ENCODE measurements at regions not wholly inside any gene's neighbourhood (a gene's known extent, or its start where the extent isn't known, plus 50 kb on each side); places are given as distances from the start of the nearest gene placed in this dataset.

GRCh38 chr1:188006354-188006753 lies 1177.6 kb downstream of the PLA2G4A start:
- TF ChIP-seq PATZ1 (CRISPR knock-in tag; IDR thresholded peaks at IDR 0.05; ENCODE audit: borderline replicate concordance) (no peak), ZFP3 (CRISPR knock-in tag; IDR thresholded peaks at IDR 0.05) (no peak), ZFP30 (CRISPR knock-in tag; IDR thresholded peaks at IDR 0.05) (no peak), ARNTL (CRISPR knock-in tag; IDR thresholded peaks at IDR 0.05; ENCODE audit: borderline replicate concordance, low read depth) (no peak), BACH2 (CRISPR knock-in tag; IDR thresholded peaks at IDR 0.05; ENCODE audit: borderline replicate concordance) (no peak), ISL1 (CRISPR knock-in tag; IDR thresholded peaks at IDR 0.05) (no peak), ZC3H10 (CRISPR knock-in tag; IDR thresholded peaks at IDR 0.05) (no peak), PPARA (CRISPR knock-in tag; IDR thresholded peaks at IDR 0.05; ENCODE audit: borderline replicate concordance) (no peak), TOX (CRISPR knock-in tag; IDR thresholded peaks at IDR 0.05; ENCODE audit: borderline replicate concordance) (no peak), ZNF565 (CRISPR knock-in tag; conservative IDR thresholded peaks at IDR 0.05; ENCODE audit: low read depth) (no peak), ZNF8 (CRISPR knock-in tag; IDR thresholded peaks at IDR 0.05) (no peak), CSRNP3 (CRISPR knock-in tag; IDR thresholded peaks at IDR 0.05) (no peak)

Measured in SK-N-SH treated with all-trans-retinoic acid at 6 μM for 48 hours (cell line).